Epithelial cell of esophagus (primary cell): ENCODE measurements at regions not wholly inside any gene's neighbourhood (a gene's known extent, or its start where the extent isn't known, plus 50 kb on each side); places are given as distances from the start of the nearest gene placed in this dataset.
A peak's percentile ranks its signal among the peaks of the same experiment; 100 is the strongest.
"Not testable (repeated sequence)": the region's sequence is repeated elsewhere in the genome, so short reads cannot be mapped to it uniquely, and the experiment has no call there.

ENCODE experiments used
- DNase-seq: peaks from one replicate; pipeline ENCODE4 v3.0.0; 2010; ENCODE audit warnings: low read depth
- H3K4me3 ChIP-seq: 2 replicates; pipeline ENCODE4 v1.5.1; 2011; ENCODE audit warnings: mild to moderate bottlenecking, low read length, control low read depth
- CTCF ChIP-seq: IDR thresholded peaks from 2 replicates; pipeline ENCODE4 v1.5.1; 2011; ENCODE audit warnings: low read depth, mild to moderate bottlenecking, low read length, control low read depth, inconsistent platforms; ENCODE audit not compliant: insufficient read depth; ENCODE audit errors: missing control alignments

GRCh38 chr4:62618042-62618441 is 1417.9 kb downstream of the ADGRL3 start:
- no peak overlapping the region for H3K4me3 ChIP-seq
- TF ChIP-seq CTCF: no peak
- no peak for DNase-seq

- no peak overlapping the region for H3K4me3 ChIP-seq
- TF ChIP-seq CTCF: no peak
- DNase-seq: peak; percentile 4
These were observed 1401.6 kb downstream of the ADGRL3 start for GRCh38 chr4:62601737-62602136.

GRCh38 chr4:62595265-62595664 is 1395.1 kb downstream of the ADGRL3 start:
- H3K4me3 ChIP-seq, DNase-seq: not testable (repeated sequence)
- peak; percentile 24 for TF ChIP-seq CTCF

GRCh38 chr4:62591756-62592155 is 1391.6 kb downstream of the ADGRL3 start:
- TF ChIP-seq CTCF: no peak
- no peak overlapping the region for H3K4me3 ChIP-seq
- DNase-seq: no peak

- TF ChIP-seq CTCF: no peak
- no peak for DNase-seq
- no peak overlapping the region for H3K4me3 ChIP-seq
These were observed 1388.5 kb downstream of the ADGRL3 start for GRCh38 chr4:62588671-62589070.

GRCh38 chr4:62571494-62571893 is 1371.4 kb downstream of the ADGRL3 start:
- no peak for TF ChIP-seq CTCF
- no peak overlapping the region for H3K4me3 ChIP-seq
- no peak for DNase-seq

- DNase-seq: no peak
- H3K4me3 ChIP-seq: no peak overlapping the region
- TF ChIP-seq CTCF: no peak
These were observed 1360.7 kb downstream of the ADGRL3 start for GRCh38 chr4:62560858-62561257.
